HG02852 (cell line): ENCODE measurements at regions not wholly inside any gene's neighbourhood (a gene's known extent, or its start where the extent isn't known, plus 50 kb on each side); places are given as distances from the start of the nearest gene placed in this dataset.
"Not testable (repeated sequence)": the region's sequence is repeated elsewhere in the genome, so short reads cannot be mapped to it uniquely, and the experiment has no call there.

ENCODE experiments used
- ATAC-seq: cut with Tn5 transposase; IDR thresholded peaks from one replicate; pipeline ENCODE4 v1.9.1; 2021; ENCODE audit warnings: mild to moderate bottlenecking, moderate library complexity; ENCODE audit not compliant: unreplicated experiment

DNA sequence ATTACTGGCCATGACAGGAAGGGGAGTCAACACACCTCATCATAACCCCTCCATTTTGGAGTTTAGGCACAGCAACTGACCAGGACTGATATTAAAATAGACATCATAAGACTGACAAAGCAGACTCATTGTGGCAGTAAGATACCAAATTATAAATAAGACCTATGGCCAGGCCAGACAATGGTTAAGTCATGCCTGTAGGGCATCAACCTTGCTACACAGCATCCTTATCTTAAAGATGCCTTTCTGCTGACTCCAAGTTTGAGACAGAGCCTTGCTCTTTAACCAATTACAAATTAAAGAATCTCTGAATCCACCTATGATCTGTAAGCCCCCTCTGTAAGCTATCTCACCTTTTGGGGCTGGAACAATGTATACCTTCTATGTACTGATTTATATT, 65.5 kb downstream of the VCX2 start:
- no peak for ATAC-seq

DNA sequence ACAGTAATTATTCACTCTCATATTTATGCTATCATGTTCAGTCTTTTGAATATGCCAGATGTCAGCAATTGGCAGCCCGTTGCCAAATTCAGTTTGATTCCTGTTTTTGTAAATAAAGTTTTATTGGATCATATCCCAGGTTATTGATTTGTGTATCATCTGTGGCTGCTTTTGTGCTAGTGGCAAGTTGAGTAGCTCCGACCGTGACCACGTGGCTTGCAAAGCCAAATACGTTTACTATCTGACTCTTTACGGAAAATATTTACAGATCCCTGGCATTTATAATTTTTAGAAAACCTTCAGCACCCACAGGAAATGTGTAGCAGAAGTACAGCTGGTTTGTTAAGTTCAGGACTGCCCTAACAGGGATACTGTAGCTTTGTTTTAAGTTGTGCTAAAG, 67.4 kb downstream of the VCX2 start:
- ATAC-seq: no peak

DNA sequence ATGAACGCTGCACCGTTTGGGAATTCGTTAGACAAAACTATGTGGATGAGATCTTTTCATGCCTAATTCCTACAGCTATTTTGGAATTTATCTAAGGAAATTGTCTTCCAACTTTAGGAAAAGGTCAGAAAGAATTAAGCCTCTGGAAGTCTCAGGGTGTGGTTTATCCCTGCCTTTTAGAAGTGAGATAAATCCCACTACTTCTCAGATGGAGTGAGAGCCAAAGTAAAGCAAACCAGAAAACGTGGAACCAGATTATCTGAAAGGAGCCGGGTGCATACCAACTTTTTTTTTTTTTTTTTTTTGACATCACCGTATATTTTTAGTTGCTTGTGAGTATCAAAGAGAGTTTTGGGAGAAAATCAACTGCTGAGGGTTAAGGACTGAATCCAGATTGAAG, 79.6 kb downstream of the VCX2 start:
- no peak for ATAC-seq

DNA sequence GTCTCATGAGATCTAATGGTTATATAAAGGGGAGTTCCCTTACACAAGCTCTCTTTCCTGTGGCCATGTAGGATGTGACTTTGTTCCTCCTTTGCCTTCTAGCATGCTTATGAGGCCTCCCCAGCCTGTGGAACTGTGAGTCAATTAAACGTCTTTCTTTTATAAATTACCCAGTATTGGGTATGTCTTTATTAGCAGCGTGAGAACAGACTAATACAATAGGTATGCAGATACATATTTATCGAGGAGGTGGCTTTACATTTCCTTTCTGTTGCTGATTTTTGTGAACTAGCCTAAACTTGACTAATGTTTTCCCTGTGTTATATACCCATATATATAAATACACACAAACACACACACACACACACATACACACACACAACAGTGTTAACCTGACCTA, 80.2 kb downstream of the VCX2 start:
- ATAC-seq: no peak

DNA sequence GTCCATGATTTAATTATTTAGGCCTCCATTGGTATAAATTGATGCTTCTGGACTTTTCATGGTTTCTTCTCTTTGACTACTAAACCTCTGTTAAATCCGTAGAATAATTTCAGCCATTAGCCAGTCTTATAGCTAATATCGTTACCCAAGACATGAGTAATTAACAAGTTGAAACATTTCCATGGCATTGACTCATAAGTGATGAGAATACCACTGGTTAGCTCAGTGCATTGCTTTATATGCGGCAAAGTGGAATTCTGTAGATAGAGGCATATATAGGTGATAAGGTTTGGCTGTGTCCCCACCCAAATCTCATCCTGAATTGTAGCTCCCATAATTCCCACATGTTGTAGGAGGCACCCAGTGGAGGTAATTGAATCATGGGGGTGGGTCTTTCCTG, 80.6 kb downstream of the VCX2 start:
- ATAC-seq: no peak

DNA sequence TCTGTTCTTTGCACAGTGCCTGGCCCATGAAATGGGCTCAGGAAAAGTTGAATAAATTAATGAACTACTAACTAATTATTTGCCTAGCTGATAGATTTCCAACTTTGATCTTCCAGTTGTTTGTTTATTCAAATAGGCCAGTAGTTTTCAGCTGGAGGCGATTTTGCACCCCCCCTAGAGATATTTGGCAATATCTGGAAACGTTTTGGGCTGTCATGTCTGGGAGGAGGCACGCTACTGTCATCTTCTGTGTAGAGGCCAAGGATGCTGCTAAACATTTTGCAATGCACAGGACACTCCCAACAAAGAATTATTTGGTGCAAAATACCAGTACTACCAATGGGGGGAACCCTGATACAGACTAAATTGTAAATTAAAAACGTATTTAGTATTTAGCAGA, 81.9 kb downstream of the VCX2 start:
- no peak for ATAC-seq

DNA sequence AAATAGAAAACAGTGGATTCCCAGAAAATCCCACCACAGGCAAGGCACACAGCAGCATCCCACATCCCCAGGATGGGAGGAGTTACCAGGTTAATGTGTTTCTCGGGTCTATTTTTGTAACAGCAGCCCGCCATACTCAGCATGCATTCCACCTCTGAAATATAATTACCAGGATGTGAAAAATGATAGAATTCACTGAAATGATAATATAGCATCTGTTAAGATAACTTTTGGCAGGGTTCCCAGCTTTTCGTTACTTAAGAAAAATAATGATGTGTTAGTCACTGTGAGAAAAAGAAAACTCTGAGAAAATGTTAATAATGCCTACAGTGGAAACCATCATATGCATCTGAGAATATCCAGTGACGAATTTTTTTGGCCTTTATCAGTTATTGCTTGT, 87.1 kb downstream of the VCX2 start:
- ATAC-seq: no peak

DNA sequence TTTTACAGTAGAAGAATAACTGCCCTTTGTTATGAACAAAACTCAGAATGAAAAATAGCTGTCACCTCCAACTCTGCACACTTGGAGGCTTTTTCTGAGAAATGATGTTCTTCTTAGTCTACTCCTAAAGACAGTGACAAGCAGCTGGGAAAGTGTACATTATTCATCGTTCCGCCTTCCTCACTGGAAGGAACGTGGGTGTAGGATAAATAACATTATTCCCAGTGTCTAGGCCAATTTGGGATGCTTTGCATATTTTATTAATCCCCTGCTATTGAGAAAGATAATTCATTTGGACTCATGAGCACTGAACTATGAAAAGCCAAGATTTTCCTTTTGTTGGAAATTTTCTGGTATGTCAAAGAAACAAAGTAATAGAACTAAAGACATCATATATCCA, 87.8 kb downstream of the VCX2 start:
- ATAC-seq: no peak

DNA sequence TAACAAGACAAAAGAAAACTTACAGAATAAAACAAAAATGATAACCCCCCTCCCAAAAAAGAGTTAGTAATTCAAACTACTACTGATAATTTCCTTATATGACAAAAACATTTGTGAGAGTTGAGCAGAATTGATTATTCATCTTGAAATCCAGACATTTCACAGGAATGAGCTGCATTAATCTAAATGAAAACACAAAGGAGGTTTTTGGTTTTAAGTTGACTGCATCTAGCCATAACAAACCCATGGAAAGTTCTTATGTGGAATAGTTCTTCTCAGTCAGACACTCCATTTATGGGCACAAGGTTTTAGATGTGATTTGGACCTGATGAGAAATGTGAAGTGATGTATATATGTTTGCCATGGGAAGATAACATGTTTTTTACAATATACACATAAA, 95.4 kb downstream of the VCX2 start:
- no peak for ATAC-seq

DNA sequence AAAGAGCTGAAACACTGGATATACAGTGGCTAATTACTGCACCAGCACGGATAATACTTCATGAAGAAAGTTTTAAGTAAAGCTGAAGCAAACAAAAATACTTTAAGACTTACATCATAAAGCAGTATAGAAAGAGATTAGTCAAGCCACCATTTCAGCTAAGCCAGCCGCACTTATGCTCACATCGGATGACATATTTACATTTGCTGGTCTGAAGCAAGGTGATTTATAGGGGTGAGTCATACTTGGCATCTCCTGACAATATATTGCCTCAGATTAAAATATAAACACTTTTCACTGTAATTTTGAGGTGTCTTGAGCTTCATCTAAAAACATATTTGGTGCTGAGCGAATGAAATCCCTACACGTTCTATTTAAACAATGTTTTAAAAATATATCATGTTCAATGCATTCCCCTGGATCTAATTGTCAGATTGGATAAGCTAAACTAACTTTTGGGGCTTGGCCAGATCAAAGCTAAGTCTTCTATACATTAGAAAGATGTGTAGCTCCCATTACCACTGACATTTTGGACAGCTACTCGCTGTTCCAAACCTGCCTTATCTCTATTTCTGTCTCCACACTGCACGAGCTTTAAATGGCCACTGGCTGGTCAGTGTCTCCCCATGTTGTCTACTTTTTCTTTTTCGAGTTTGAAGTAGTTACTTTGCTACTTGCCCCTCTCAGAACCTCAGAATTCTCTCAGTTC, 103.2 kb downstream of the VCX2 start:
- no peak for ATAC-seq

DNA sequence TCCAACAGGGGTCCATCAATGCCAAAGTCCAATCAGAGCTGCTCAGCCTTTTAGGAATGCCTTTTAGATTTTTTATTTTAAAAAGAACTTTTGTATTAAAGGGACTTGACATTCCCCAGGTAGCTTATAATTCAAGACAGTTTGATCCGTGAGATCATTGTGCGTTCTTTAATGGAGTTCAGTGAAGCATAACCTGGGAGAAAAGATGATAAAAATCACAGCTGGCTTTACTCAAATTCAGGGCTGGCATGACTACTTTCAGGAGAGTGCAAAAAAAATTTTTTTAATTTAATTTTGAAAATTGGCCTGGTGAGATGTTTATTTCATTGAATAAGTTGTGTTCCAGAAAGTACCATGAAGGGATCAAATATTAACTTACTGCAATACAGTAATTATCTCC, 118.2 kb downstream of the VCX2 start:
- ATAC-seq: no peak

DNA sequence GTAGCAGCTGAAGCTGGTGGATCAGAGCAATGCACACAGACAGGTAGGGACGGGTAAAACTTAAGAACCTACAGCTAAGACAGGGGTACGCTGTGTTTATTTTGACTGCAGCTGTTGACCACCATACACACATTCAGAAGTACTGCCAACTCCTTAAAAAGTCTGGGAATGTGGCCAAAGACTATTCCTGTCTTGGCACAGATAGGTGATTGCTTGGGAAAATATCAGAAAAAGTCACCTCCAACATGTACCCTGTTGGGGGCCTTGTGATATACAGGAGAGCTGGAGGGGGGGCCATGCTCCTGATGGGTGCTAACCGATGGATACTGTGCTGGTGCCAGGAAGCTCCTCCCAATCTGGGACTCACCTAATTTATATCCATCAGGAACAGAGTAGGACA, 121.2 kb downstream of the VCX2 start:
- ATAC-seq: no peak

DNA sequence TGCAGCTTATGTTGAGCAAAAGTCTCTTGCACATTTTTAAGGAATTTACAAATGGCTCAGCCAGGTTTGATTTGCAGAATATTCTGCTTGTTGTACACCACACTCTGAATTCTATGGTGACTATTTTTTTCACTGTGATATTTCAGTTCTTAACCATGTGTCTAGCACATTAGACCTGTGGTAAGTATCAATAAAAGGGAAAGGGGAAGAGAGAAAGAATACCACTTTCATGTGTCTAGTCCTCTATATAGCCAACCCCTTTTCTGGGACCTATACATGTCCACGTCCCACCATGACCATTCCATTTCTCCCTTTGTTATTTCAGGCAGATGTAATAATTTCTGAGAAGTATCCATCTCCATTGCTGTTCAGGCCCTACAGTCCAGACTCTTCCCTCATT, 121.3 kb upstream of the PNPLA4 start:
- ATAC-seq: peak; percentile 89

DNA sequence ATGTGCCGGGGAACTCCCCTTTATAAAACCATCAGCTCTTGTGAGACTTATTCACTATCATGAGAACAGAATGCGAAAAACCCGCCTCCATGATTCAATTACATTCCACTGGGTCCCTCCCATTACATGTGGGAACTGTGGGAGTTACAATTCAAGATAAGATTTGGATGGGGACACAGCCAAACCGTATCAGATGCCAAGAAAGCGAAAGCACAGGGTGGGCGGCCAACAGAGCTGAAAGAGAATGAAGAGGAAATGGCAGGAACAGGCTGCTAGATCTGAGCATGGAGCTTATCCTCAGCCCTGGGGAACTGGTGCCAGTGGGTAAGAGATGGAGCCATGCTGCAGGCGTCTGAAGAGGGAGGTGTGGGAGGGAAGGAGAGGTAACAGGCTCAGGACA, 117.7 kb upstream of the PNPLA4 start:
- ATAC-seq: no peak

DNA sequence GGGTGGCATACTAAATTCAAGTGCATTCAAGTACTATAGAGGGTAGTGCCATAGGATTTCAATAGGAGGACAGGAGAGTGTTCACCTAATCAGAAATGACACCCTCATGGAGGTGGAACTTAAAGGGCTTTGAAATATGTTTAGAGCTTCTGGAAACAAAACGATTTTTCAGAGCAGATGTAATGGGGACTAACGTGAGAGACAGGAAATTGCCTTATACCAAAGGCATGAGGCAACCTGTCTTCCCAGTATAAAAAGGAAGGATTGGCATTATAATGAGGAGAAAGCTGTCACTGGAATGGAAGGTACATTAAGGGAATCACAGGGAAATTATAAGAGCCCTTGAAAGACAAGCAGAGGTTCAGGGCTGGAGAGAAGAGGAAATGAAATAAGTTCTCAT, 116.3 kb upstream of the PNPLA4 start:
- ATAC-seq: no peak

DNA sequence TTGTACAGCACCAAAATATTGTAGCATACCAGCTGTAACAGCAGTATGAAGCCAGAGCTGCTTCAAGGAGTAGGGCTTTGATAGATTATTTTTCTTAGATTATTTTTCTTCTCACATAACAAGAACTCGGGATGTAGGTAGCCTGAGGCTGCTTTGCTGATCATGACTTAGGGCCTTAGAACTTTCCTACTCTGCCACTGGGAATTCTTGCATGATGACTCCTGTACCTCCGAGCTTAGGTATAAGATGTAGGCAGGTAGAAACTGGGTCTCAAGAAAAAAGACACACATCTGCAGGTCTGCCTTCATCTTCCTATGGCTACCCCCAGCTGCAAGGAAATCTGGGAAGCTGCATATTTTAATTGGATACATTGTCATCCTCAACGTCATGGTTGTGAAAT, 115.9 kb upstream of the PNPLA4 start:
- no peak for ATAC-seq

DNA sequence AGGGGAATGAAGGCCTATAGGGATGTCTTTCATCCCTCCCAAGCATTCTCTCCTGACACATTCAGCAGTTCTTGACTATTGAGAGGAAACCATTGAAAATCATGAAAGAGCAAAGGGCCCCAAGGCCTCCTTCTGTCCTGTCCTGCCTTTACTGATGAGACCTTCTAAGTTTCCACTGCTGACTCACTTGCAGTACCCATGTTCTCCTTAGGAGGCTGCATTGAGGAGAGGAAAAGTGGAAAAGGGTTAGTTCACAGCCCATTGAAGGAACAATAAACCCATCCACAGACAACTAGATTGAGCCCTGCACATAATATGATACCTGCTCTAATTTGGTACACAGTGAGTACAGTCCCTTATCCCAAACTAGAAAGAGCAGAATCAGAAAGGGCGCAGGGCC, 115.1 kb upstream of the PNPLA4 start:
- ATAC-seq: no peak

DNA sequence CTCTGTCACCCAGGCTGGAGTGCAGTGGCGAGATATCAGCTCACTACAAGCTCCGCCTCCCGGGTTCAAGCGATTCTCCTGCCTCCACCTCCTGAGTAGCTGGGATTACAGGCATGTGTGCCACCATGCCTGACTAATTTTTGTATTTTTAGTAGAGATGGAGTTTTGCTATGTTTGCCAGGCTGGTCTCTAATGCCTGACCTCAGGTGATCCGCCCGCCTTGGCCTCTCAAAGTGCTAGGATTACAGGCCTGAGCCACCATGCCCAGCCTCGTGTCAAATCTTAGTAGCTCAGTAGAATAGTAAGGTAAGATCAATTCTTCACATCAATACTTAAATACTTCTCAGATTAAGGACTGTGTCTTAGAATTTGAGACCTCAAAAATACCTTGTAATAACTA, 112.5 kb upstream of the PNPLA4 start:
- ATAC-seq: not testable (repeated sequence)

DNA sequence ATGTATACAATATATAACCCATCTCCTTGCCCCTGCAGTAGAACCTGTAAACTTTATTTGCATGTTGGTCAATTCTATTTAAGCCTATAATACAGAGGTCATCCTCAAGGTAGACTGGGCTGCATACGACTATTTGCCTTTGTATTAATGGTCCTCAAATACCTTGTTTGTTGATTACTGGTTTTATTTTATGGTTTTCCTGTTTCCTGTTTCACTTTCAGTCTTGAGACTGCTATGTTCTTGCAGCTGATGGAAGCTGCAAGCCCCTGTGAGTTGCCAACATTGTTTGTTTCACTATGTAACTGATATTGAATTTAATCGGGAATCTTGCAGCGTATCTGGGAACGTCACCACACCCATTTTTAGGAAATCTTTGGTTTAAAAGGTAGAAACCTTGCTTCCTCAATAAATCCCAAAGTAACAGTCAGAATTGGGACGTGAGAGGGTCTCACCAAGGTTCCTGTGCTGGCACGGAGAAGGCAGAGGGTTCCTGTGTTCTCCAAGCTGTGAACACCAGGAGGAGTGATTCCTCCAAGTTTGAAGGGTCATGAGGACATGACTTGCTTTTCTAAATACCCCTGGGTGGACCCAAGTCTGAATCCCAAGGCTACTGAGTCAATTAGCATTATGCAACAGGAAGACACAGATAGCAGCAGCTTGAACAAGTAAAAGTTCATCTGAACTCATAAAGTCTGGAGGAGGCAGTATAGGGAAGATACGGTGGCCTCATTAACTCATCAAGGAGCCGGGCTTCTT, 110.6 kb upstream of the PNPLA4 start:
- no peak for ATAC-seq

DNA sequence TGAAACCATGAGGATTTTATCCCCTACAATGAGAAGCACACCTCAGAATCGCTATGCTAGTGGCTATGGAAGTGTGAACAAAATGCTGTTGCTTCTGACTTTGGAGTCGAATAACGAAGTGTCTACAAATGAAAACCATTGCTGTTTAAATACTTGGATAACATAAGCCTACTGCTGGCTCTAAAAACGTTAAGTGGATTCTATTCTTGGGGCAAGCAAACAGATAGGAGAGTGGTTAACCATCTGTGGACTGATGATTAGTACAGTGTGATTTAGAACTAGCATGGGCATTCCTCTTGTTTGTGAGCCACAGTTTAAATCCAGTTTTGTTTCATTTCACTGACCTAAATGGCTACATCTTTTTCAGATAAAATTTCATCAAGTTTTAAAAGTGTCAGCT, 109.7 kb upstream of the PNPLA4 start:
- ATAC-seq: no peak

DNA sequence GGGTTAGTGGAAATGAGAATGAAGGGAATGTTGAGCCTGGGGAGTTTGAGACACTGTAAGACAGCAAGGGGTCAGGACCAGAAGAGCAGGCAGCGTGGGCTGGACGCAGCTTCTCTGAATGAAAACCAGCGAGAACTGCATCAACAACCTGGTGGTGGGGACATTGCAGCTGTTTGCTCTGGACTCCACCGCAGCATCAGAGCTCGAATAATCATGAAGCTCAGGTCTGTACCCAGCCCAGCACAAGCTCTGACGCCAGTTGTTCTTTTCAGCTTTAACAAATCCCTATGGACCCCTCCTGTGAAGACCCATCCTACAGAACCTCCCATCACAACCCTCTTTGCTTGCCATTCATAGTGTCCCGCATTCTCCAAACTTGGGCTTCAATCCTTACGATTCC, 106.8 kb upstream of the PNPLA4 start:
- ATAC-seq: no peak

DNA sequence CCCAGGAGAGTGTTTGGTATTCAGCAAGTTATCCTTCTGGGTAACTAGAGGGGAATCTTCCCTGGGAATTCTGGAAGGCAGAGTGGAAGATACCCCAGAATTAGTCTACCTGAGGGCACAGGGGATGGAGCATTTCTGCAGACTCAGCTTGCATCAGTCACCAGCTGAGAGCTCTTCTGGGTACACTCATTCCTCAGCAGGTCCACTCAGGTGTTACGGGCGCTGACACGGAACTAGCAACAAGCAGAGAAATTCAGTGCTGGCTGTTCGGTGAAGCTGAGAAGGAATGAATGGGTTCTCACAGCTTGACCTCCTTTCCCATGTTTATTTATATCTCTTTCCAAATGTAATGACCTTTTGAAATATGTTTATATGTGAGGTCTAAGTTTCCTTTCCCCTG, 106.0 kb upstream of the PNPLA4 start:
- ATAC-seq: no peak

DNA sequence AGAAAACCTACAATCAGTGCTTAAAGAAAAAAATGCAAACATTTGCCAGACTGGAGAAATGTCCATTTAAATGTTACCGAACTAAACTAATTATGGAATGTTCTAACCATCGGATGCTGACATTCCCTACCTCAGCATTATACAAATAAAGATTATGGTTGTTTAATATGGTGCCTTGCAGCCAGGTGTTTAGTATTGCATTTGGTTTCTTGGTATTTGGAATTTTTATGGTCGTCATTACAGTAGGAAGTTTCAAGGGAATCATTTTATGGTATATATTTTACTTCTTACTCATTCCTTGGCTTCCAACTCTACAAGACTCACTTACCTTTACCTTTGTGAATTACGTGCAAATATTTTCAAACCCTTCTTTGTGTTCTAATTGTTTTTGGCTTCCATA, 103.1 kb upstream of the PNPLA4 start:
- ATAC-seq: no peak
